ENCODE measurements at regions not wholly inside any gene's neighbourhood (a gene's known extent, or its start where the extent isn't known, plus 50 kb on each side); places are given as distances from the start of the nearest gene placed in this dataset.

DNA sequence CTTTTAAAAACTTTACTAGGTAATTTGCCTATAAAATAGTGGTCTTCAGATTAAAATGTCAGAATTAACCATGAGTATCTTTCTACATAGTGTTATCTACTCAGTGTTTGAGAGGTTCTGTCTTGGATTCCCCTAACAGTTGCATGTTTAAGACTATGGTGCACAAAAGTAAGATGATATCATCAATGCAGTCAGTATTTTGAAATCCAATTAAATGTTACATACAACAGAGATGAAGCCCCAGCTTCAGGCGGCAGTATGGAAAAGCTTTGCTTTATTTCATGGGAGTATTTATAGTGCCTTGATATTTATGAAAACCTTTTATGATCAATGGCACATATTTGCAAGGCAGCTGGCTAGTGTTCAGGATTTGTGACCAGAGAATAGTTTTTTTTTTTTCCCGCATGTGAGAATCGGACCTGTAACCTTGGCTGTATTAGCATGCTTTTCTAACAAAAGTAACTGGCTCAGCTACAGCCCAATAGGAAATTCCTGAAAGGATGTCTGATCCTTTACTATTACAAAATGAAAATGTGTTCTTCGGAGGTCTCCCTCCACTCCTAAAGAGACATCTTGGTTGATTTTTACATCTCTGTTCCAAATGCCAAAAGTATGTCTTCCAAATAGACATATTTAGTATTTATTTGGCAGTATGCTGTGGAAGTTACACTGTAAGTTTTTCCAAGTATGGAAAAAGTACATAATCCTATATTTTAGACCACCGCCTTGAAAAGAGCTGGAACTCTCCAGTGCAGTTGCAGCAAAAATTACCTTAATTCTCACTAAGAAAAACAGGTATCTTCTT lies 319.3 kb upstream of the UBE2E3 start:
- DNase-seq (ENCODE audit: low read depth) = peak; percentile 7

DNA sequence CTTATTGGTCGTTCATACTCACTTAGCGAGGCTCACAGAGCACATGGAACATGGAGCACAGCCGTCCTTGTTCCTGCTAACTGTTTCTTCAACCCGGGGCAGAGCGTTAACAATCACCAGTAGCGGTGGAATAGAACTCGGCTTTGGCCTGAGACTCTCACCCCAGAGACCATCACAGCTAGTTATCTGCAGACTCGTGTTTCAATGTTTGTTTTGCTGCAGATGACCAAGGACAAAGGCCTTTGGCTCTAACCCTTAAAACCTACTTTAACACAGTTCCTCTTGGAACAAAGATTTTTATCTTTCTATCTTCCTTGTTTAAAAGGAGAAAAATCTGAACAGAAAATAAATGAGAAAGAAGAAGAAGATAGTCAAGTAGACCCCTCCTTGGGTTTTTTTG lies 320.2 kb upstream of the UBE2E3 start:
- DNase-seq (ENCODE audit: low read depth) = no peak

DNA sequence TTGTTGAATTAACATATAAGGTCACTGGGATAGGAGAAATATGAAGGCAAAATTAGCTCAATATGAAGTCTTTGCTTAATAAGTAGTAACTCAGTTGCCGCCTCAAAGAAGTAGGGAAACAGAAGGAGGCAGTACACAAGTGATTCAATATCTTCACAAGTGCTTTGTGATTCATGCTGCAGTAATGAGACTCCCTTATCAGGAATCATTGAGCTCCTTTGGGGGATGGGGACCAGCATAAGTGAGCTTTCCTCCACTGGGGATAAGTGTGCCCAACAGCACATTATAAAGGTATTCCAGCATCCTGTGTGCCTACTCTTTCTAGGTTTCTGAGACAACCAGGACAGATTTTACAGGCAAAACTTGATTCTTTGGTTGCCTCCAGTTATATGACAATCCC lies 323.4 kb upstream of the UBE2E3 start:
- no peak for DNase-seq (ENCODE audit: low read depth)

DNA sequence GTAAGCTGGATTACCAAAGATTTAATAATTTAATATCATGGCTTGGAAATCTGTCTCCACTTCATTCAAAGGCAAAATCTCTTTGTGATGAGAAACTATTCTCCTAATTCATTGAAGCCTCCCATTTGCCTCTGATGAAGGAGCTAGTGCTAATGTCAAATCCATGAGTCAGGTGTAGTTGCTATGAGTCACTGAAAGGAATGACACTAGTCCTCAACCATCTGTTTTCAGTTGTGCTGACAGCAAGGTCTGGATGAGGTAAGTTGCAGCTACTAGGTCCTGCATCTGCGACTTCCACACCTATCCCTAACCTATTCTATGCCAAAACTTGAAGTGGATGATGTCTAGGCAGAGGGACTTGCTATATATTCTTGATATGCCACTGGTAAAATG lies 324.0 kb upstream of the UBE2E3 start:
- DNase-seq (ENCODE audit: low read depth) = no peak

DNA sequence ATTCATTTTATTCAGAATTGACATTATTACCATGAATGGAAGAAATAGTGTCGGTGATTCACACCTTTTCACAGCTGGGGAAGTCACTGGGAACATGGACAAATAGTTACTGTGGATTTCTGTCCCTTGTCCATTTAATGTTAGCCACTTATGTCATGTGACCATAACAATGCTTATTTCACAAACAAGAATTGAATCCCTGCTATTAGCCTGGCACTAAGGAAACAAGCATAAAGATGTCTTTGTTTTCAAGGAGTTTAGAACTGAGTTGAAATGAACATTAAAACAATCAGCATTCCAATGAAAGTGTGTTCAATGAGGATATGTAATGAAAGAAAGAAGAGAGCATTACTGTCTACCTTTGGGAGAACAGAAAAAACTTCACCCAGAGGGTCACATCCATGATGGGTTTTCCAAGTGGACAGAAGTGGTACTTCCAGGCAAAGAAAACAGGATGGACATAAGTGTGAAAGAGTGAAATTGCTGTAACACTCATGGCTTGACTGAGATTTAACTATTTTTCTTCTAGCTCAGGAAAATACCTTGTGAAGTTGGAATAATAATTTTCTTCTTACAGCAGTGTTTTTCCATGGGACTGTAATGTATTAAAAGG lies 324.5 kb upstream of the UBE2E3 start:
- DNase-seq (ENCODE audit: low read depth) = no peak

DNA sequence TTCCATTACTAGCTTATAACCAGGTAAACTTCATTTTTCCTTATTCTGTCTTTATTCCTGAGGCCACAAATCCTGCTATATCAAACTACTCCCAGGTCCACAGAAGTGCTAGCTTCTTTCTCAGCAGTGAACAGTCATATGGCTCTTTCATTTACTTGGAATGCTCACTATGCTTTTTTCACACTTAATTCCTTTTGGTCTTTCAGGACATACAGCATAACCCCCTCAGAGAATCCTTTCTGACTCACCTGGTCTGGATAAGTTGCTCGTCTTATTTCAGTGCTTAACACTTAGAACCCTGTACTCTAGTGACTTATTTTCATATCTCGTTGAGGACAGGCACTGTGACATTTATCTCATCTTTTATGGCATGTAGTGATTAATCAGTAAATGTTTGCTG lies 325.0 kb upstream of the UBE2E3 start:
- no peak for DNase-seq (ENCODE audit: low read depth)

DNA sequence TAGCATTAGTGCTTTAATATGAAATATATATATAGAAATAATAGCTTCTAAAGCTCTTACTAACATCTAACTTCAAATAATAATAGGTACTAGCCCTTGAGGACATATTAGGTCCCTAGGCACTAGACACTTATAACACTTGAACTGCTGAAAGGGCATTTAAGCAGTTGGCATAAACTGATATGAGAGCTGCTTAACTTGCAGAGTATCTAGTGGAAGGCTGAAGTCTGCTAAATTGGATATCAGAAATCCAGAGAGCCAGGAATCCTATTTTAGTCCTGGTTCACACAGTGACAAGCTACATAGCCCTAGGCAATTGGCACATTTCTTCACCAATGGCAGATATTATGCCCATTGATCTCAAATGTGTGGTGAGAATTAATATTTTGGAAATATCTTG lies 326.9 kb upstream of the UBE2E3 start:
- DNase-seq (ENCODE audit: low read depth) = no peak

DNA sequence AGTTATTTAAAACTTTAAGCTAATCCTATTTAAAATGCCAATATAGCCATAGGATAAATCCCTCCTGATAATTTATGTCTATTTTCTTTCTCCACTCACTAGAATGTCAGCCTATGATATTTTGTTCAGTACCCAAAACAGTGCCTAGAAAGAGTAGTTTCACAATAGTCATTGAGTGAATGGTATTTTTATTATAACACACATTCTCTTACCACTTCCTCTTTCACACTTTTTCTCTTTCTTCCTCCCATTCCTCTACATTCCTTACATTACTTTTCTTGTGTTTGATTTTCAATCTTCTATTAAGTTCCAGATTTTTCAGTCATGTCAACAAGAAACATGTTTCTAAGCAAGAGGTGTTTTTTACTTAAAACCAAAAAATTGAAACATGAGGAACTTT lies 327.6 kb upstream of the UBE2E3 start:
- no peak for DNase-seq (ENCODE audit: low read depth)

DNA sequence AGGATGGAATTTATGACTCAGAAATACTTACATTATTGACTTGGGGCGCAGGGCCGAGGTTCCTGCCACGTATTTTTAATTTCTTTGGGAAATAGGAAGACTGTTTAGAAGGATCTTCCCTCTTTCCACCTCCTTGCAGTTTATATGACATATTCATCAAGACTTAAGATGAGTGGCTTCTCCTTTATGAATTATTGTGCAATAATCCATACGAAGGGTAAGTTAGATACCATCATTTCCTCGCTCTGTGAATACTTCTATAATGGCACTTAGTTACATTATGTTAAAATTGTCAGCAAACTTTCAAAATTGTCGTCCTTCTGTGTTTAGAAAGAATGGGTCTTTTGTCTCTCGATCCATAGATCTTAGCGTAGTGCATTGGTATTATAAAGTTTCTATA lies 328.8 kb upstream of the UBE2E3 start:
- DNase-seq (ENCODE audit: low read depth) = no peak

DNA sequence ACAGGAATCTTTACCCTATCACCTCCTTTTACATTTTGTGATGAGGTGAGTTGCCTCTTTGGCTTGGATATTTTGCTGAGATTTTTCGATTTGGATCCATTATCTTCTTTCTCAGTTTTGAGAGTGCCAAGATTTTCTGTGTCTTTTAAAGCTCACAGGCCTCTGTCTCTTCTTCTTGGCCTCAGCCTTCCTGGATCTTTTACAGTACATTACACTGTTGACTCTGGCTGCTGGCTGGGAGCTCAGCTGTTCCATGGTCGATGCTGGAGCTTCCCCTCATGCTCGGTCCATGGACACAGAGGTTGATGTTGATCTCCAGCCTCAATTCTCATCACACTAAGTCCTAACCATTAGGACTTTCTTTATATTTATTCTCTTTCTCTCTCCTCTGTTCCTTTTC lies 332.8 kb upstream of the UBE2E3 start:
- DNase-seq (ENCODE audit: low read depth) = no peak

DNA sequence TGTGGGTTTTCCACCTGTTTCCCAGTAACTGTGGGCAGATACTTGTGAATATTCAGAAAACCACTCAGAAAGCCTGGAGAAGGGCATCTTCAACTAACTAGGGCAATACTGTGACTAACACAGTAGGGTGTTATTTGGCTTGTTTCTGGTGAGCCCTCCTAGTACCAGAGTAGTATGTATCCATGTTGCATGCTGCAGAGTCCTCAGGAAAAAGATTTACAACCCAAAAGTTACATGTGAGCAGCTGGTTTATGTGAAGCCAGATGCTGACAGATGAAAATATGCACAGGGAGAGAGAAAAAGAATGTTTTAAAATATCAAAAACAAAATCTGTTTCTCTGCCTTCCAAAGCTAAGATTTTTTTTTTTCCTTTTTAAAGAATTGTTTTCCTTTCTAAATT lies 333.2 kb upstream of the UBE2E3 start:
- DNase-seq (ENCODE audit: low read depth) = no peak

DNA sequence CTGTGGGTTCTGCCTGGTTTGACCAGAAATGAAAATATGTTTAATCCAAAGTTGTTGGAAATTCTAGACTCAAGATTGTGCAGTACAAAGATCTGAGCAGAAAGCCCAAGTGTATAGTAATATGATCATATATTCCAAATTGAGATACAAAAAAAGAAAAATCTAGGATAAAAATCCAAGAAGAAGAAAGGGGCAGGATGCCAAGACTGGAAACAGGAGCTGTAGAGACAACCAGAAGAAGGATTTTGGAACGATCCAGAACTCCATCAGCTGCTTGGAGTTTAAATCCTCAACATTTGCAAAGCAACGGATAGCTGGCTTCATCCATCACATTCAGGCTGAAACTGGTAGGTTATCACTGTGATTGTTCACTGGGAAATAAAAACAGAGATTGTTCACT lies 333.6 kb upstream of the UBE2E3 start:
- DNase-seq (ENCODE audit: low read depth) = no peak

DNA sequence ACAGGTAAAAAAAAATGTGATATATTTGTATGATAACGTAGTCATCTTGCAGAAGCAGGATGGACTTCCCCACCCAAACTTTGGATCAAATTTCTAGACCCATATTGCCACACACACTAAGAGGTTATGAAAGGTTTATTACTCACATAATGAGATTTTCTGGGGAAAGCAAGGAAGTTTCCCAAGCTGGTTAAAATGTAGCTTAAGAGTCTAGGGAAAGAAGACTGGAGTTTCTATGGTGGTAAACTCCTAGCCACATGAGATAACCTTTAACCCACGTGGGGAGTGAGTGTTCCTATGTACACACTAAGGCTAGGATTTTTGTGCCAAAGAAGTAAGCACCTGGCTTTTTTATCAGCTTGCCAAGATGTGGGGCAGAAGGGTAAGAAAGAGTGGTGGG lies 335.7 kb upstream of the UBE2E3 start:
- DNase-seq (ENCODE audit: low read depth) = peak; percentile 63

DNA sequence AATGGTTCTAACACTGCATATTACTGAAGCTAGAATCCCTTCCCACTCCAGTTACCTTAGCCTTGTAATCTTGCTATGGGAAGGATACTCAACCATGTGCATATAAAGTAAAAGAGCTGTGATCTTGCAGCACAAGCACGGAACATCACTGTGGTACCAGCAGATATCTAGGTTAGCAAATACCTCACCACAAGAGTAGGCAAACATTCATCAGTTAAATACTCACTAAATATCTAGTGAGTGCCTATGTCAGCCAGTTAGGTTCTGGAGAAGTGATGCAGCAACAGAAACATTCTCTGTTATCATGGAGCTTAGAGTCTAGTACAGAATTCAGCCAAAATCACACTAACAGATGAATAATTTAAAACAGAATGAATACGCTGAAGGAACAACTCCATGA lies 349.6 kb upstream of the UBE2E3 start:
- DNase-seq (ENCODE audit: low read depth) = no peak

DNA sequence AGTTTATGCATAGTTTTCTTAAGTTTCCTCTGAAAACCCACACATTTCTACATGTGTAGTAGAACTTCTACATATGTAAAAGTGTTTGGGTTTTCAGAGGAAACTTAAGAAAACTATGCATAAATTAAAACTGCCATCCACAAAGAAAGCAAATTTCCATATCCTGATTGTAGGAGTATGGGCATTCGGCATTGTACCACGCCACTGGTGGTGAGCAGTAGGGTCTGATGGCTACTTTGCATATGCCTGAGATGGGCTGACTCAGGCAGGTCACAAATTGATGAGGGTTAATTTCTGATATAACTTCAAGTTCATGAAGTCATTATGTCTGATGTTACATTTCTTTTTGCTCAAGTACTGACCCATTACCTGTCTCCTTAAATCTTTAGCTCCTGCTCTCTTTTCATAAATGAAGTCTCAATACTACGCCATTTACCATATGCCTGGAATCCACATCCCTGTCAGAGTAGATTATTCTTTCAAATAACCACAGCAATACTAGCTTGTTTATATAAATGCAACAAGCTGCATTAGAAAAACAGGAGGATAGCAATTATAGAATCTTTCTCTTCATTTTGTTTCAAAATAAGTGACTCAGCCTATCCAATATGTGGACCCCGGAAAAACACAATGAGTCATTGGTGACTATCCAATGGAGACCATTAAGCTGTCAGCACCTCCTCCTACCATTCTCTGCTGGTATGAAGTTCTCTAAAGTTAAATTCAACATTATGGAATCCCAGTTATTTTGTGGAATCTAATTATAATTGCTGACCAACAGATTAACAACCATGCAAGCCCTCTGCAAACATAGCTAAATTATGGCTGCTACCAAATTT lies 355.2 kb upstream of the UBE2E3 start:
- DNase-seq (ENCODE audit: low read depth) = peak; percentile 75

DNA sequence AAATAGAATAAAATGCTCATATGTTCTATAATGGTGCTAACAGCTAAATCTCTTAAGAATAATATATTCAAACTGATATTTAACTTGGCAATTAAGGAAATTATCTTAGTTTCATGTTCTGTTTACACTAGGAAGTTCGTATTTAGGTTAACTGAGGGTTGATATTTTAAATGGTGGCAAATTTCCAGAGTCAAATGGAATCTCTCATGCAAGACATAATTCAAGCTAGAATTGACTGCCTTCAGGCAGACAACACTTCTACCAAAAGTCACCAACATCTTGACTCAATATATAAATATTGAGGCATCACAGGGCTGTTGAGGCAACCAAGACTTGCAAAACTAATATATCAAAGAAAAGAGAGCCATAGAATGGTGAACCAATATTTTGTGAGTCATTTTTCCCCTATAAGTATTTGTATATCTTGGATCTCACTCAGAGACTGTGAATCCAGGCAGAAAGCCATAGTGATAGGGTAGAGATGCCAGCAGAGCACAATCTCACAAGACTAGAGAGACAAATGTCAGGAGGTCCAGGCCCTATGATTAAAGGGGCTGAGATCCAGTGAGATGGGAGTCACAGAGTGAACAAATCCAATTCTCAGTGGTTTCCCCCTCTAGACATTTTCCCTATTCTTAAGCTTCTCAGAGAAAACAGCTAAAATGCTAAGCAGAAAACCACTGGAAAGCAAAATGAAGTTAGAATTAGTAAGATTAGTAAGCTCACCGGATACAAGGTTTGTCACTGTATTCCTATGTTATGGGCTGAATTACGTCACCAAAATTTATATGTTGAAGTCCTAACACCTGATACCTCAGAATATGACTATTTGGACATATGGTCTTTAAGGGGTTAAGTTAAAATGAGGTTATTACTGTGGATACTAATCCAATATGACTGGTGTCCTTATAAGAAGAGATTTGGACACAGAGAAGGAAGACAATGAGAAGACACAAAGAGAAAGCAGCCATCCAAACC lies 358.2 kb upstream of the UBE2E3 start:
- DNase-seq (ENCODE audit: low read depth) = peak; percentile 82

DNA sequence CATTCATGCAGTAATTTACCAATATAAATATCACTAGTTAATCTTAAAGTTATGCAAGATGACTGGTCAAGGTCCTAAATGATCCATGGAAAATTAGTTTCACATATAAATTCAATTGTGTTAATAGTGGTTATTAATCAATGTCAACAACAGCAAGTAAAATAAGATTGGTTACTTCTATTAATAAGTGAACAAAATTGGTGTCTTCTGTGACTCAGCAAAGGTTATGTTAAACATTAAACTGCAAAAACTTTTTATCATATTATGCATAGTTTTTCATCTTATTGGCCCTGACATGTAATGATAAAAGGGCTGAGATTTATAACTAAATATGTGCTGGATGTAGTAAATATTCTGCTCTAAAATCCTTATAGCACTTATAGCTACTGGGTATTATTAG lies 359.0 kb upstream of the UBE2E3 start:
- no peak for DNase-seq (ENCODE audit: low read depth)

DNA sequence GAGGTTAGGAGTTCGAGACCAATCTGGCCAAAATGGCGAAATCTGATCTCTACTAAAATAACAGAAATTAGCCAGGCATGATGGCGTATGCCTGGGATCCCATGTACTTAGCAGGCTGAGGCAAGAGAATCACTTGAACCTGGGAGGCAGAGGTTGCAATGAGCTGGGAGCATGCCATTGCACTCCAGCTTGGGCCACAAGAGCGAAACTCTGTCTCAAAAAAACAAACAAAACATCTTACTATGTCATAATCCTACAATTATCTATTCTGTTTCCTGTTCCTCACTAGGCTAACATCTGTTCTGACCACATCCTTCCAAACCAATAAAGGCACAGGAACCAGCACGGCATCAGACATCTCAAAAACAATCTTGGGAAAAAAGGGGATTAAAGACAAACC lies 361.8 kb upstream of the UBE2E3 start:
- peak; percentile 95 for DNase-seq (ENCODE audit: low read depth)

DNA sequence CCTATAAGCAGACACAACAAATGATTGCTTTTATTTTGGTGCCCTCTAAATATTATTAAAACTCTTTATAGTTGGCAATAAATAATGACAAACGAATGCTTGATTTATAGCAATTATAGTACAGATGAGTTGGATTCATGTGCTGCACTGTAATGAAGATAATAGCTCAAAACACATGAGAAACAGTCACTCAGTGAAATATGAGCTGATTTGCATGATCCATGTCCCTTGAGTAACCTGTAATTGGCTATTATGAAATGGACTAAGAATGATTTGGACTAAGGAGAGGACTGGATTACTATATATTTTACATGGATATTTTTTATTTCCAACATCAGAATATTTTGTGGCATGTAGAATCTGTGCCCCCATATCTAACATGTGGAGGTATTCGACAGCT lies 365.6 kb upstream of the UBE2E3 start:
- peak; percentile 43 for DNase-seq (ENCODE audit: low read depth)

DNA sequence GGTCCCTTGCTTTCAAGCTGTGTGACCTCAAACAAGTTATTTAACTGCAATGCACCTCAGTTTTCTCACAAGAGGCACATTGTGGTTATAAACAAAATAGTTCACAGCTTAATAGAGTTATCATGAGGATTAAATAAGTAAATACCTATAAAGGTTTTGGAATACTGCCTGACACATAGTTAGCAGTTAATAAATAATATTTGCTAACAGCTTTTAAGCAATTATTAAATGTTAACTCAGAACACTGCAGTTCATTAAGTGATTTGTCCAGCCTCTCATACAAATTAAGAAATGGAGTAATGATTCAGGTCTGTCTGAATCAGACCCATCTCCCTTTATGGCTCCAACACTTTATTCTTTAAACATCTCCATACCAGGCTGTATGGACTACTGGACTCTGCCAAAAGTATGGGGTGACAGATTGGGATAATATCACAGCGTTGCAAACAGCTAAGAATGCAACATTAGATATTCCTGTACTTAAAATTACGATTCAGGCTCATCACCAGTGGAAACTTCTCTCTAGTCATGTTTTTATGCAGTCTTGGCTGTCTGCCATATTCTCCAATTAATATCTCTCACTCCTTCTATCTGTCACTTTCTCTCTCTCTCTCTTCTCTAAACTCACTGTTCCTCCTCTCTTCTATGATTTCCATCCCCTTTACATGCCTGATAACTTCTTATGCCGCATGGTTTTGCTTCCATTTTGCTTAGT lies 370.6 kb upstream of the UBE2E3 start:
- no peak for DNase-seq (ENCODE audit: low read depth)

DNA sequence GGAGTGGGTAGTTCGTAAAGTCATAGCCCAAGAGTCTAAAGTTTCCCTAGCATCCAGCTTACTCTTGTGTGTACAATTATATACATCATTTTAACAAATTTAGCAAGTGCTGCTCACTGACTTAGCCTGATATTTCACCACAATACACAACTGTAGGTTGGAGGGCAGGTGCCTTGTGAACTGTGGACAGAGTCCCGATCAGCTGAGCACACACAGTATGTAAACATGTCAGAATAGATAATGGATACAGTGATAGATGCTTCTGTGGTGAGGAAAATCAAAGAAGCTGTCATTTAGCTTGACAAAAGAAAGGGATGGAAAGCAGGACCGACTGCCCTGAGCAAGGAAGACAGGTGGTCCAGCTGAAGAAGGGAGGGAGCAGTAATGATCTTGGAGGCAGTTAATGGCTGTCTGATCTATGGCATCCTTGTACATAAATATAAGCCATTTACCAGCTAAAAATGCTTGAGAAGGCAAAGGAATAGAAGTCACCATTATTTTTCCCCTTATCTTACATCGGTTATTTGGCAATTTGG lies 372.8 kb upstream of the UBE2E3 start:
- DNase-seq (ENCODE audit: low read depth) = no peak

All from fibroblast of gingiva (primary cell).